ENCODE measurements at regions not wholly inside any gene's neighbourhood (a gene's known extent, or its start where the extent isn't known, plus 50 kb on each side); places are given as distances from the start of the nearest gene placed in this dataset.

DNA sequence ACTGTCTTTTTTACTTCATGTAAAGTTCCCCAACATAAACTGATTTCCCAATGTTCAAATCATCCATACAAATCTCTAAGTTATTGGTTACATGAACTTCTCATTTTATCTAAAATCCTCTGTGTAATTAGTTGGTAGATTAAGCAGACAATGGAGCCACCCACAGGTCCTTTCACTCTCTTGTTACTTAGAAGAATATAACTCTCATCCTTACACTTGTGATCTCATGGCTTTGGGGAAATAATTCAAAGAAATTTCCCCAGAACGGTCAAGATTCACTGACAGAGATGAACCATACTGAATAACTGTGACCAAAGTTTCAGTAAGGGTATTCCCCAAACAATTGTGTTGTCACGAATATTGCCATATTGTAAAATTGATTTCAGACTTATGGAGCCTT is 1102.6 kb upstream of the EPHA6 start:
- TF ChIP-seq POLR2A (IDR thresholded peaks at IDR 0.05) = no peak
- TF ChIP-seq, protein P1, sequence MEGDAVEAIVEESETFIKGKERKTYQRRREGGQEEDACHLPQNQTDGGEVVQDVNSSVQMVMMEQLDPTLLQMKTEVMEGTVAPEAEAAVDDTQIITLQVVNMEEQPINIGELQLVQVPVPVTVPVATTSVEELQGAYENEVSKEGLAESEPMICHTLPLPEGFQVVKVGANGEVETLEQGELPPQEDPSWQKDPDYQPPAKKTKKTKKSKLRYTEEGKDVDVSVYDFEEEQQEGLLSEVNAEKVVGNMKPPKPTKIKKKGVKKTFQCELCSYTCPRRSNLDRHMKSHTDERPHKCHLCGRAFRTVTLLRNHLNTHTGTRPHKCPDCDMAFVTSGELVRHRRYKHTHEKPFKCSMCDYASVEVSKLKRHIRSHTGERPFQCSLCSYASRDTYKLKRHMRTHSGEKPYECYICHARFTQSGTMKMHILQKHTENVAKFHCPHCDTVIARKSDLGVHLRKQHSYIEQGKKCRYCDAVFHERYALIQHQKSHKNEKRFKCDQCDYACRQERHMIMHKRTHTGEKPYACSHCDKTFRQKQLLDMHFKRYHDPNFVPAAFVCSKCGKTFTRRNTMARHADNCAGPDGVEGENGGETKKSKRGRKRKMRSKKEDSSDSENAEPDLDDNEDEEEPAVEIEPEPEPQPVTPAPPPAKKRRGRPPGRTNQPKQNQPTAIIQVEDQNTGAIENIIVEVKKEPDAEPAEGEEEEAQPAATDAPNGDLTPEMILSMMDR (IDR thresholded peaks at IDR 0.05) = no peak
- WGBS, 2 donors = 78 to 83% methylated on average over 2 of the region's 2 CpGs
- intact Hi-C loops (cut with DNase I) = no loop called here
- no peaks in the 10 kb centered on the region for H3K9me3 ChIP-seq
- H3K4me1 ChIP-seq = no peaks in the 10 kb centered on the region
- no peaks in the 10 kb centered on the region for H3K27me3 ChIP-seq
- no peak for DNase-seq
- H3K4me3 ChIP-seq (replicated peaks in 1 of 3) = no peak overlapping the region
- no peak overlapping the region for H3K27ac ChIP-seq
- H3K36me3 ChIP-seq = no peaks in the 10 kb centered on the region

DNA sequence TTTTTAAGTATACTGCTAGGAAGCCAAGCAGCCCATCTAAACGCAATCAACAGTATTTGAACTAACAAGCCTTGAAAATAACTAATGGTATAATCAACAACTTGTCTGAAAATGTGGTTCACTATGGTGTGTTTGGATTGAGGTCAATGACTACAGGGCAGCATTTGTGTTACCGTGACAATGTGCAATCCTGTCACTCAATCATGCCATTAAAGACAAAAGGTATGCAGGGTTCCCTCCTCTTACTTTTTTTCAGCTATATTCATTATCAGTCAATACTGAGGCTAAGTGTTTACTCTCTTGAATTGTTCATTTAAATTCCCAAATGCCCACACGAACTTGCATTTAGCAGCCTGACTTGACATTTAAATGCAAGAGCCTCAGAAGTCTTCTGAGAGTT is 1099.3 kb upstream of the EPHA6 start:
- no peaks in the 10 kb centered on the region for H3K9me3 ChIP-seq
- no peak overlapping the region for H3K27ac ChIP-seq
- H3K4me3 ChIP-seq (replicated peaks in 1 of 3) = no peak overlapping the region
- intact Hi-C loops (cut with DNase I) = no loop called here
- WGBS, 2 donors = 58 to 59% methylated on average over 3 of the region's 3 CpGs
- no peak for DNase-seq
- no peaks in the 10 kb centered on the region for H3K36me3 ChIP-seq
- no peaks in the 10 kb centered on the region for H3K4me1 ChIP-seq
- TF ChIP-seq, protein P1 (IDR thresholded peaks at IDR 0.05) = no peak
- no peak for TF ChIP-seq POLR2A (IDR thresholded peaks at IDR 0.05)
- no peaks in the 10 kb centered on the region for H3K27me3 ChIP-seq

DNA sequence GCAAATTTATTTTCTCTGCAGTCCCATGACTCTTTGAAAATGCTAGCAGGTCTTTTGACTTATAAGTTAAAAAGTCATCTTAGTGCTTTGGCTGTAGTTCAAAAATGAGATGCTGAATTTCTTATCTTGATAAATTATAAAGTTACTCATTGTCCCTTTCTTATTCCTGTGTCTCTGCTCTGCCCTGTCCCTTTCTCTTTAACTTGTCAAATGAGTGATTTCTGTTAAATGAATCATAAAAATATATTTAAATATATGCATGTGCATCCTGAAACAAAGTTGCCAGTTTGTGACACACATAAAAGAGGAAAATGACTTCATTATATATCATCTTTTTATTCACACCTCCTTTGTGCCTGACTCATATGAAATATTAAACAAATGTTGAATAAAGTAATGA is 1097.3 kb upstream of the EPHA6 start:
- H3K4me1 ChIP-seq = no peaks in the 10 kb centered on the region
- no peak for DNase-seq
- TF ChIP-seq, protein P1 (IDR thresholded peaks at IDR 0.05) = no peak

DNA sequence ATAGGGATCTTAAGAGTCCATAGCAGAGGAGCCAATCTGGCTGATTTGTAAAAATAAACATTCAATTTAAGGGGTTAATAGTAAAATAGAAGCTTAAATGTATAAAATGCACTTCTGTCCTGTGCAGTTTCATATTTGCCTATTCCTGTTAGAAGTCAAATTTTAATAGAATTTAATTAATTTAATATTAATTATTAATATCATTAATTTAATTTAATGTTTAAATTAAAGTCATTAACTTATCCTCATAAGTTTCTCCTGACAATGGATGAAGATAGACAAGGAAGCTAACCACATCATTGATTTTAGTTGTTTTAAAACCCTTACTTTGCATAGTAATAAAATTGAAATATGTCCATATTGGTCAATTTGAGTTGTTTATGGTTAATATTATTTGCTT is 1096.2 kb upstream of the EPHA6 start:
- intact Hi-C loops (cut with DNase I) = no loop called here
- H3K4me3 ChIP-seq (replicated peaks in 1 of 3) = no peak overlapping the region
- H3K27ac ChIP-seq = no peak overlapping the region
- no peak for DNase-seq
- H3K36me3 ChIP-seq = no peaks in the 10 kb centered on the region
- TF ChIP-seq POLR2A (IDR thresholded peaks at IDR 0.05) = no peak
- TF ChIP-seq, protein P1 (IDR thresholded peaks at IDR 0.05) = no peak
- no peaks in the 10 kb centered on the region for H3K27me3 ChIP-seq
- no peaks in the 10 kb centered on the region for H3K4me1 ChIP-seq
- H3K9me3 ChIP-seq = no peaks in the 10 kb centered on the region

More for the DNA sequence above, 1097.3 kb upstream of the EPHA6 start:
- no peak overlapping the region for H3K27ac ChIP-seq
- H3K4me3 ChIP-seq (replicated peaks in 1 of 3) = no peak overlapping the region
- H3K9me3 ChIP-seq = no peaks in the 10 kb centered on the region
- intact Hi-C loops (cut with DNase I) = no loop called here
- H3K27me3 ChIP-seq = no peaks in the 10 kb centered on the region
- no peaks in the 10 kb centered on the region for H3K36me3 ChIP-seq

DNA sequence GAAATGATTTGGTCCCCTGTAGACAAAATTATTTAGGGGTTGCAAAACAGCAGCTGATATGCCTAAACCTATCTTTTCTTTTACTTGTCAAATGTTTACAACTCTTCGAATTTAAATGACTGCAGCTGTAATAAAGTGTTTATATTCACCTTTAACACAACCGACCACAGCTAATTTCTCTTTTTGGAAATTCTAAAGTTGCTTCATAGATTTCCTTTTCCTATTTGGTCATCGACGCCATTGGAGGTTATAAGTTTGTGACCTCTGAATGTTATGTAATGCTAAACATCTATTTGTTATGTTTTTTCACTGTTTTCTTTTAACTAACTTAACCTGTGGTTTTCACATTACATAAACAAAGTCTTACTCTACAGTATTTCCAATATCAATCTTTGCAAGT is 1094.9 kb upstream of the EPHA6 start:
- H3K4me1 ChIP-seq = no peaks in the 10 kb centered on the region
- no peak for DNase-seq
- TF ChIP-seq, protein P1 (IDR thresholded peaks at IDR 0.05) = no peak
- TF ChIP-seq POLR2A (IDR thresholded peaks at IDR 0.05) = no peak
- no peak overlapping the region for H3K27ac ChIP-seq
- no peaks in the 10 kb centered on the region for H3K9me3 ChIP-seq
- WGBS, 2 donors = 85 to 86% methylated on average over 4 of the region's 4 CpGs
- H3K27me3 ChIP-seq = no peaks in the 10 kb centered on the region
- H3K4me3 ChIP-seq (replicated peaks in 1 of 3) = no peak overlapping the region
- no peaks in the 10 kb centered on the region for H3K36me3 ChIP-seq
- intact Hi-C loops (cut with DNase I) = no loop called here
